ENCODE measurements at regions not wholly inside any gene's neighbourhood (a gene's known extent, or its start where the extent isn't known, plus 50 kb on each side); places are given as distances from the start of the nearest gene placed in this dataset.

GRCh38 chr6:112470376-112470775 is 123.2 kb downstream of the RFPL4B start:
- TF ChIP-seq CTCF (IDR thresholded peaks at IDR 0.05; ENCODE audit: insufficient read depth, low read length) (no peak), POLR2AphosphoS5 (IDR thresholded peaks at IDR 0.05; ENCODE audit: low read depth) (no peak), GABPA (IDR thresholded peaks at IDR 0.05; ENCODE audit: low read depth) (no peak)
